ENCODE measurements at regions not wholly inside any gene's neighbourhood (a gene's known extent, or its start where the extent isn't known, plus 50 kb on each side); places are given as distances from the start of the nearest gene placed in this dataset.

DNA sequence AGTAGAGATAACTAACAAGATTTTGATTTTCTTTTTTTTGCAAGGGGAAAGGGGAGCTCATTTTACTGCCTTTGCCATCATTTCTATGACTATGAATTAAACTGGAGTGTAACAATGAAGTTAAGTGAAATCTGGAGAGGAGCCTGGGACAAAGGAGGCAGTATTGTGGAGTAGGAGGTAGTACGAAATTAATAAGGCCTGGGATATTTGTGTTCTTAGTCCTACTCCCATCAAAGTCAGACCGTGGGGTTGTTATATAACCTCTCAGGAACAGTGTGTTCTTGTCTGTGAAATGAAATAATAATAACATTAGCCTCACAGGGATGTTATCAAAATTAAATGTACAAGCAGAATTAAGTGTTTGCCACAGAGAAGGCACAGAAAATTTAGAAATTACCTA lies 204.3 kb upstream of the EMCN start:
- TF ChIP-seq, protein P1, sequence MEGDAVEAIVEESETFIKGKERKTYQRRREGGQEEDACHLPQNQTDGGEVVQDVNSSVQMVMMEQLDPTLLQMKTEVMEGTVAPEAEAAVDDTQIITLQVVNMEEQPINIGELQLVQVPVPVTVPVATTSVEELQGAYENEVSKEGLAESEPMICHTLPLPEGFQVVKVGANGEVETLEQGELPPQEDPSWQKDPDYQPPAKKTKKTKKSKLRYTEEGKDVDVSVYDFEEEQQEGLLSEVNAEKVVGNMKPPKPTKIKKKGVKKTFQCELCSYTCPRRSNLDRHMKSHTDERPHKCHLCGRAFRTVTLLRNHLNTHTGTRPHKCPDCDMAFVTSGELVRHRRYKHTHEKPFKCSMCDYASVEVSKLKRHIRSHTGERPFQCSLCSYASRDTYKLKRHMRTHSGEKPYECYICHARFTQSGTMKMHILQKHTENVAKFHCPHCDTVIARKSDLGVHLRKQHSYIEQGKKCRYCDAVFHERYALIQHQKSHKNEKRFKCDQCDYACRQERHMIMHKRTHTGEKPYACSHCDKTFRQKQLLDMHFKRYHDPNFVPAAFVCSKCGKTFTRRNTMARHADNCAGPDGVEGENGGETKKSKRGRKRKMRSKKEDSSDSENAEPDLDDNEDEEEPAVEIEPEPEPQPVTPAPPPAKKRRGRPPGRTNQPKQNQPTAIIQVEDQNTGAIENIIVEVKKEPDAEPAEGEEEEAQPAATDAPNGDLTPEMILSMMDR (IDR thresholded peaks at IDR 0.05): no peak
- no peak for TF ChIP-seq POLR2A (IDR thresholded peaks at IDR 0.05)
